Esophagus muscularis mucosa (tissue), 3 donors: ENCODE measurements at regions not wholly inside any gene's neighbourhood (a gene's known extent, or its start where the extent isn't known, plus 50 kb on each side); places are given as distances from the start of the nearest gene placed in this dataset.

Experiments
- POLR2A ChIP-seq: fragments of 450-650 bp; IDR thresholded peaks from one replicate; pipeline ENCODE4 v1.6.1; 2017; ENCODE audit warnings: antibody characterized with exemption, moderate library complexity, mild to moderate bottlenecking, low read depth
- POLR2AphosphoS5 ChIP-seq, 2 donors: sonication (generic); formaldehyde crosslinking; IDR thresholded peaks; one replicate each; pipeline ENCODE4 v1.6.1; 2017; ENCODE audit warnings: antibody characterized with exemption in 2 of 2
- TF ChIP-seq, protein P1 (sequence below), 3 experiments: fragments of 200-600 bp in 2 of 3; fragments of 450-650 bp in 1 of 3; sonication (generic) in 2 of 3; IDR thresholded peaks; one replicate each; pipeline ENCODE4 v1.5.1; 2017 to 2019; ENCODE audit warnings: antibody characterized with exemption in 3 of 3, mild to moderate bottlenecking in 2 of 3, moderate library complexity in 1 of 3

DNA sequence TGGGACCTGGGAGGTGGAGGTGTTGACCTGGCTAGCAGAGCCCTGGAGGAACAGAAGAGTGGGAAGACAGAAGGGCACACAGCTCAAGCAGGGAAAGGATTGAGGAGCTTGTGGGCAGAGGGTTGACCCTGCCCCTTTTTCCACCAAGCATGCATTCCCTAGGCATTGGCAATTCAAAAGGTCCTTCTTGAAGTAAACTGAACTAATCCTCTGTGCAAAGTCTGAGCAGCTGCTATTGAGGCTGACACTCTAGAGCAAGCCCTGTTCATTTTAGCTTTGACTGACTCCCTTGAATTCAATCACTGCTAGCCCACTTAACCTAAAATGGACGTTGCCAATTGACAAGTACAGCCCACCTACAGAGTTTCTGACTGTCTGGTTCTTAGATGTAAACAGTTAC lies 116.5 kb upstream of the TNS3 start:
- TF ChIP-seq, protein P1, sequence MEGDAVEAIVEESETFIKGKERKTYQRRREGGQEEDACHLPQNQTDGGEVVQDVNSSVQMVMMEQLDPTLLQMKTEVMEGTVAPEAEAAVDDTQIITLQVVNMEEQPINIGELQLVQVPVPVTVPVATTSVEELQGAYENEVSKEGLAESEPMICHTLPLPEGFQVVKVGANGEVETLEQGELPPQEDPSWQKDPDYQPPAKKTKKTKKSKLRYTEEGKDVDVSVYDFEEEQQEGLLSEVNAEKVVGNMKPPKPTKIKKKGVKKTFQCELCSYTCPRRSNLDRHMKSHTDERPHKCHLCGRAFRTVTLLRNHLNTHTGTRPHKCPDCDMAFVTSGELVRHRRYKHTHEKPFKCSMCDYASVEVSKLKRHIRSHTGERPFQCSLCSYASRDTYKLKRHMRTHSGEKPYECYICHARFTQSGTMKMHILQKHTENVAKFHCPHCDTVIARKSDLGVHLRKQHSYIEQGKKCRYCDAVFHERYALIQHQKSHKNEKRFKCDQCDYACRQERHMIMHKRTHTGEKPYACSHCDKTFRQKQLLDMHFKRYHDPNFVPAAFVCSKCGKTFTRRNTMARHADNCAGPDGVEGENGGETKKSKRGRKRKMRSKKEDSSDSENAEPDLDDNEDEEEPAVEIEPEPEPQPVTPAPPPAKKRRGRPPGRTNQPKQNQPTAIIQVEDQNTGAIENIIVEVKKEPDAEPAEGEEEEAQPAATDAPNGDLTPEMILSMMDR (IDR thresholded peaks at IDR 0.05) = no peak
- TF ChIP-seq POLR2A (no peak), POLR2AphosphoS5 (IDR thresholded peaks at IDR 0.05) (no peak)
